GM23248 (cell line): ENCODE measurements at regions not wholly inside any gene's neighbourhood (a gene's known extent, or its start where the extent isn't known, plus 50 kb on each side); places are given as distances from the start of the nearest gene placed in this dataset.

Experiments
- EZH2 ChIP-seq: fragments of 200-600 bp; sonication (generic); IDR thresholded peaks from 2 replicates; pipeline ENCODE4 v1.6.1; 2018; ENCODE audit warnings: antibody characterized with exemption, mild to moderate bottlenecking; ENCODE audit not compliant: insufficient read depth, poor library complexity, severe bottlenecking
- EZH2phosphoT487 ChIP-seq: fragments of 200-600 bp; sonication (generic); IDR thresholded peaks from 2 replicates; pipeline ENCODE4 v1.6.1; 2018; ENCODE audit warnings: antibody characterized with exemption, moderate library complexity, mild to moderate bottlenecking, low read depth; ENCODE audit not compliant: insufficient read depth

DNA sequence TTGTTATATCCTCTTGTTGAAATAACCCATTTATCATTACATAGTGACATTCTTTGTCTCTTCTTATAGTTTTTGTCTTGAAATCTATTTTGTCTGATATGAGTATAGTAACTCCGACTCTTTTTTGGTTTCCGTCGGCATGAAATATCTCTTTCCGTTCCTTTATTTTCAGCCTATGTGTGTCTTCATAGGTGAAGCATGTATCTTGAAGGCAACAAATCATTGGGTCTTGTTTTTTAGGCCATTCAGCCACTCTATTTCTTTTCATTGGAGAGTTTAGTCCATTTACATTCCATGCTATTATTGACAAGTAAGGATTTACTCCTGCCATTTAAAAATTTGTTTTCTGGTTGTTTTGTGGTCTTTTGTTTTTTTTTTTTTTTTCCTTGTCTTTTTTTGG, 441.9 kb upstream of the KAZN start:
- TF ChIP-seq EZH2 (no peak), EZH2phosphoT487 (no peak)
